Central memory CD8-positive, alpha-beta T cell (primary cell): ENCODE measurements at regions not wholly inside any gene's neighbourhood (a gene's known extent, or its start where the extent isn't known, plus 50 kb on each side); places are given as distances from the start of the nearest gene placed in this dataset.
"Not testable (repeated sequence)": the region's sequence is repeated elsewhere in the genome, so short reads cannot be mapped to it uniquely, and the experiment has no call there.

Experiments used
- ATAC-seq: fragments of 150-1000 bp; cut with Tn5 transposase; replicated peaks from 2 replicates; pipeline ENCODE4 v1.10.0; 2022; ENCODE audit warnings: mild to moderate bottlenecking, moderate FRiP score, moderate number of reproducible peaks; ENCODE audit not compliant: poor library complexity, severe bottlenecking; ENCODE audit errors: extremely low read depth
- DNase-seq, 2 donors: peaks; one replicate each; pipeline ENCODE4 v3.0.0; 2021; ENCODE audit warnings: low spot score in 2 of 2
- H3K27ac Mint-ChIP-seq: one replicate; pipeline ENCODE4 v1.8.0; 2022; ENCODE audit warnings: low read depth, mild to moderate bottlenecking, moderate library complexity, mixed read lengths
- H3K27me3 Mint-ChIP-seq: one replicate; pipeline ENCODE4 v1.8.0; 2022; ENCODE audit warnings: mixed read lengths
- H3K36me3 Mint-ChIP-seq: one replicate; pipeline ENCODE4 v1.8.0; 2022; ENCODE audit warnings: mild to moderate bottlenecking, moderate library complexity, mixed read lengths; ENCODE audit not compliant: insufficient read depth
- H3K4me1 Mint-ChIP-seq: one replicate; pipeline ENCODE4 v1.8.0; 2022; ENCODE audit warnings: mixed read lengths
- H3K4me3 Mint-ChIP-seq: one replicate; pipeline ENCODE4 v1.8.0; 2022; ENCODE audit warnings: mild to moderate bottlenecking, moderate library complexity, mixed read lengths
- H3K9me3 Mint-ChIP-seq: one replicate; pipeline ENCODE4 v1.8.0; 2022; ENCODE audit warnings: mixed read lengths

DNA sequence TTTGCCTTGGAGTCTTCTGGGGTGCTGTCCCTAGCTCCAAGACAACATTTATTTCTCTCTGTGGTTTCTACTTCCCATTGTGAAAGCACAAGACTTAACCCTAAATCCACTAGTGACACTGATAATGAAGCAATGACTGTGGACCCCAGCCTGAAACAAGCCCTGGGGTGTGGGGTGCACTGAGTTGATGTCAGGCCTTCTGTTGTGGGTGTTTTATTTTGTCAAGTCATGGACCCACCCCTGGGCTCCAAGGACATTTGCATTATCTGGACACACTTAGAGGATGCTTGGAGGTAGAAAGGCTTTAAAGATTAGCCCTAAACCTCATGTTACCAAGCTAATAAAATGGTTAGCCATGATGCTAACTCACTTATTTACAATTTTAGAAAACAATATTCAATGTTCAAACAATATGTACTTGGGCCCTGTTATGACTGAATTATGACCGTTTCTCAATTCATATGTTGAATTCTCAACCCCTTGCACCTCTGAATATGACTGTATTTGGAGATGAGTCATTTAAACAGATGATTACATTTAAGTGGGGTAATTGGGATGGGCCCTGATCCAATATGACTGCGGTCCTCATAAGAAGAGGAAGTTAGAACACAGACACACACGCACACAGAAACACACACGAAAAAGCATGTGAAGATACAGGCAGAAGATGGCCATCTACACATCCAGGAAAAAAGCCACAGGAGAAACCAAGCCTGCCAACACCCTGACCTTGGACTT is 137.2 kb upstream of the IGFBP3 start:
- DNase-seq: no peak
- no peaks in the 10 kb centered on the region for H3K36me3 Mint-ChIP-seq
- H3K27ac Mint-ChIP-seq: no peak overlapping the region
- no peaks in the 10 kb centered on the region for H3K27me3 Mint-ChIP-seq
- no peaks in the 10 kb centered on the region for H3K4me1 Mint-ChIP-seq
- ATAC-seq: no peak
- H3K9me3 Mint-ChIP-seq: peaks cover 6% of the 10 kb centered on the region
- H3K4me3 Mint-ChIP-seq: no peak overlapping the region

GRCh38 chr7:46054915-46055314 is 133.8 kb upstream of the IGFBP3 start:
- H3K4me1 Mint-ChIP-seq: no peaks in the 10 kb centered on the region

DNA sequence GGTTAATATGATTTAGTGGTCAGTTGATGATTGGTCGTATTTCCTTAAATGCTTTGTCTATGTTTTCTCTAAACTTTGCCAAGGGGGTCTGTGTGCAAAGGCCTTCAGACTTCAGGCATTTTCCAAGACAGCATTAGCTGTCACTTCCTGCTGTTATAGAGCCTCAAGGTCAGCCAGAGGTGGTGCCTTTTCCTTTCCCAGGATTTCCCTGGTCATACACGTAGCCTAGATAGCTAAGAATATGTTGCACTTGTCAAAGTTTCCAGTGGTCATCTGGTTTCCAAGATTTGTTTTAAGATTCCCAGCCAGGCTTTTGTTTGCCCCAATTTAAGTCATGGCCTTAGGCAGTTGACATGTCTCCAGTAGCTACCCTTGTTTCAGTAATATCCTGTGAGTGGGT is 133.2 kb upstream of the IGFBP3 start:
- Mint-ChIP-seq H3K27me3 (no peaks in the 10 kb centered on the region), H3K4me3 (no peak overlapping the region), H3K9me3 (peaks cover 5% of the 10 kb centered on the region), H3K4me1 (no peaks in the 10 kb centered on the region), H3K36me3 (no peaks in the 10 kb centered on the region), H3K27ac (no peak overlapping the region)
- ATAC-seq (no peak), DNase-seq (no peak)

More at GRCh38 chr7:46054915-46055314, 133.8 kb upstream of the IGFBP3 start:
- no peak for ATAC-seq
- no peaks in the 10 kb centered on the region for H3K36me3 Mint-ChIP-seq
- H3K27ac Mint-ChIP-seq: no peak overlapping the region
- H3K27me3 Mint-ChIP-seq: no peaks in the 10 kb centered on the region
- no peak for DNase-seq
- H3K4me3 Mint-ChIP-seq: no peak overlapping the region
- peaks cover 6% of the 10 kb centered on the region for H3K9me3 Mint-ChIP-seq

DNA sequence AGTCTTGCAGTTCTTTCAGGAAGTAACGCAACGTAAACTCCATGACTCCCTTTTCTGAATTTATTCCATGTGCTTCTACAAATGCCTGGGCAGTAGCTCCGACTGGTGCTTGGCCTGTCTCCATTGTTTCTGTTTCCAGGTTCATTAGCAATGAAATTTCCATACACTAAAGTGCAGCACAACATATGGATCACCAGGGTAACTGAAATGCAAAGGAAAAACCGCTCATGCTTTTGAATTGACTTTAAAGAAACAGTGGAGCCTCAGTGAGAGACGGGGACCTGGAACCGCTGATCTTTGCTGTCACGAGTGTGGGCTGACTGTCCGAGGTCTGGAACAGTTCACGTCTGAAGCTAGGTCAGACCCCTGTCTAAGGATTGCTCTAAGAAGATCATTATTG is 126.5 kb upstream of the IGFBP3 start:
- DNase-seq (no peak), ATAC-seq (no peak)
- no peaks in the 10 kb centered on the region for H3K36me3 Mint-ChIP-seq
- no peak overlapping the region for H3K4me3 Mint-ChIP-seq
- no peak overlapping the region for H3K27ac Mint-ChIP-seq
- H3K27me3 Mint-ChIP-seq: no peaks in the 10 kb centered on the region
- H3K4me1 Mint-ChIP-seq: no peaks in the 10 kb centered on the region
- H3K9me3 Mint-ChIP-seq: no peaks in the 10 kb centered on the region

- not testable (repeated sequence) for ATAC-seq, H3K4me3 Mint-ChIP-seq, H3K4me1 Mint-ChIP-seq, H3K36me3 Mint-ChIP-seq, H3K9me3 Mint-ChIP-seq, H3K27ac Mint-ChIP-seq, DNase-seq, H3K27me3 Mint-ChIP-seq
Measured at GRCh38 chr7:46043338-46043737, 122.3 kb upstream of the IGFBP3 start.

- H3K9me3 Mint-ChIP-seq, DNase-seq, H3K27ac Mint-ChIP-seq, H3K27me3 Mint-ChIP-seq, H3K36me3 Mint-ChIP-seq, H3K4me1 Mint-ChIP-seq, ATAC-seq, H3K4me3 Mint-ChIP-seq: not testable (repeated sequence)
Measured at GRCh38 chr7:46039813-46040212, 118.7 kb upstream of the IGFBP3 start.

DNA sequence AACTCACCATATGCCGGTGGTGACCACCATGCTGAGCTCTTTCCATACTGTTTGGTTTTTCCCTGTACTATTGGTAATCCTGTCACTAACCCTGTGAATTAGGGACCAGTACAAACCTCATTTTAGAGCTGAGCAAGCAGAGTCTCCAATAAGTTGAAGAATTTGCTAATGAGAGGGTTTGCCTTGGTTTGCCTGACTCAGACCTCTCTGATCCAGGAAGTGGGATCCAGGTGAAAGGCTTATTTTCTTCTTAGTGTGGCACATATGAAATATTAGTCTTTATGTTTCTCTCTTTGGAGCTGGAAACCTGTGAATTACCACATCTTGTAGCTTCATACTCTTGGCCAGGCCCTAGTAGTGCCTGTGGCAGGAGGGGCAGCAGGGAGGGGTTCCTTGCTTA is 114.1 kb upstream of the IGFBP3 start:
- Mint-ChIP-seq H3K27ac (no peak overlapping the region), H3K36me3 (no peaks in the 10 kb centered on the region), H3K4me1 (no peaks in the 10 kb centered on the region), H3K27me3 (no peaks in the 10 kb centered on the region), H3K4me3 (no peak overlapping the region), H3K9me3 (no peaks in the 10 kb centered on the region)
- DNase-seq: no peak
- no peak for ATAC-seq

GRCh38 chr7:46034056-46034768 is 113.1 kb upstream of the IGFBP3 start:
- Mint-ChIP-seq H3K27ac (no peak overlapping the region), H3K4me3 (no peak overlapping the region), H3K9me3 (no peaks in the 10 kb centered on the region), H3K4me1 (no peaks in the 10 kb centered on the region), H3K27me3 (no peaks in the 10 kb centered on the region), H3K36me3 (no peaks in the 10 kb centered on the region)
- DNase-seq (no peak), ATAC-seq (no peak)

DNA sequence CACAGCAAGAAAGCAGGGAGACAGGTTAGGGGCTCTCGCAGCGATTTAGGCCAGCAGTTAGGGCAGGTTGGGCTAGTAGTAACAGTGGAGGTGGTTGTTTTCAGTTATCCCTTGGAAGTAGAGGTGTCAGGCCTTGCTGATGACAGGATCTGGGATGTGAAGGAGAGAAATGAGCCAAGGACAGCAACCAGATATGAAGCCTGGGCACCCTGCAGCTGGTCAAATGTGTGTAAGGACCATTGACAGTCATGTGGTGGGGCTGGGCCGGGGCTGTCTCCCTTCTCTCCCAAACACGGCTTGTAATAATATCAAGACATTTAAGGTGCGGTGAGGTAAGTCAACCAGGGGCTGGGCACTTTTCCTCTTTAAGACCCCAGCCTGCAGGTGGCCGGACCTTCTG is 112.5 kb upstream of the IGFBP3 start:
- no peaks in the 10 kb centered on the region for H3K4me1 Mint-ChIP-seq
- no peaks in the 10 kb centered on the region for H3K9me3 Mint-ChIP-seq
- ATAC-seq (no peak), DNase-seq (no peak)
- no peak overlapping the region for H3K4me3 Mint-ChIP-seq
- H3K27ac Mint-ChIP-seq: no peak overlapping the region
- no peaks in the 10 kb centered on the region for H3K27me3 Mint-ChIP-seq
- no peaks in the 10 kb centered on the region for H3K36me3 Mint-ChIP-seq

- H3K36me3 Mint-ChIP-seq: no peaks in the 10 kb centered on the region
- H3K4me1 Mint-ChIP-seq: no peaks in the 10 kb centered on the region
- no peak for DNase-seq
Measured at GRCh38 chr7:46032942-46033341, 111.9 kb upstream of the IGFBP3 start.

DNA sequence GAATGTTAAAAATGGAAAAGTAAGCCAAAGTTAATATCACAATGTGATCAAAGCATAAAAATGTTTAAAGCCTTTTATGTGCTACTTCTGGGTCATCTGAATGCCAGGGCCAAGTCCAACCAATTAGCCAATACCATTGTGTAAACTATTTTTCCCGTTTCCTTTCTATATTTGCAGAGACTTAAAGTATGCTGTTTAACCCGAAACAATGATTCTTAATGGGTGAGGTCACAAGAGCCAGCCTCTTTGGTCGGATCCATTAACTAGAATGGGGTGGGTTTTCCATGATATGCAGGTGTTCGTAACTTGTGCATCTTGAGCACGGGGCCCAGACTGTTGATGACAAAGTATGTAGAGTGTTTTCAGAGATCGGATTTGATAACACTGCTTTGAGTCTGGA is 111.3 kb upstream of the IGFBP3 start:
- no peak overlapping the region for H3K4me3 Mint-ChIP-seq
- ATAC-seq (no peak), DNase-seq (no peak)
- H3K4me1 Mint-ChIP-seq: no peaks in the 10 kb centered on the region
- H3K9me3 Mint-ChIP-seq: no peaks in the 10 kb centered on the region
- no peaks in the 10 kb centered on the region for H3K36me3 Mint-ChIP-seq
- no peaks in the 10 kb centered on the region for H3K27me3 Mint-ChIP-seq
- H3K27ac Mint-ChIP-seq: no peak overlapping the region

More at GRCh38 chr7:46032942-46033341, 111.9 kb upstream of the IGFBP3 start:
- no peaks in the 10 kb centered on the region for H3K27me3 Mint-ChIP-seq
- no peaks in the 10 kb centered on the region for H3K9me3 Mint-ChIP-seq
- H3K27ac Mint-ChIP-seq: no peak overlapping the region
- no peak for ATAC-seq
- H3K4me3 Mint-ChIP-seq: no peak overlapping the region

DNA sequence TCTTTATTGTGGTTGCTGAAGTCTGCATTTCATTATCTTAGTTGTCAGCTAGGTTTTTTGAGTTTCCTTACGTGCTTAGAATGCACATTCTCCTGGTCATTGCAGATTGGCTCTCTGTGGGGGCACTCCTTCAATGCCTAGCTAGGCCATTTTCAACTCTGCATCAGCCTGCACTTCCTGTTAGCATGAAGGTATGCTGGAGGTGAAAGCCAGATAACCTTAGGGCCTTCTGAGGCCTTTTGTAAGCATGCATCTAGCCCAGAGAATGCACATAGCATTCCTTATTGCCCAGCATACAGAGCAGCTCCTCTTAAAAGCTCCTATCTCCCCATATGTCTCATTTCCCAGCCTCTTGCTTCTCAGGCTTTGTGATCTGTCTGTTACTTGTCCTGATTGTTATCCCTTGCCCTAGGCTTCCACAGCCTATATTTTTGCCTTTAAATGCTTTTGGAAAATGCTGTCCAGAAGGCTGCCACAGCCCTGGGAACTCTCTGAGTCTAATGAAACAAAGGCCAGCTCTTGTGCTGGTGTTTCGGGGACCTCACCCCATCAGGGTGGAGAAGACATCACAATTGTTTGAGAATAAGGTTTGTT is 108.1 kb upstream of the IGFBP3 start:
- H3K27me3 Mint-ChIP-seq: no peaks in the 10 kb centered on the region
- H3K9me3 Mint-ChIP-seq: no peaks in the 10 kb centered on the region
- DNase-seq (no peak), ATAC-seq (no peak)
- H3K27ac Mint-ChIP-seq: no peak overlapping the region
- no peaks in the 10 kb centered on the region for H3K36me3 Mint-ChIP-seq
- H3K4me3 Mint-ChIP-seq: no peak overlapping the region
- no peaks in the 10 kb centered on the region for H3K4me1 Mint-ChIP-seq

DNA sequence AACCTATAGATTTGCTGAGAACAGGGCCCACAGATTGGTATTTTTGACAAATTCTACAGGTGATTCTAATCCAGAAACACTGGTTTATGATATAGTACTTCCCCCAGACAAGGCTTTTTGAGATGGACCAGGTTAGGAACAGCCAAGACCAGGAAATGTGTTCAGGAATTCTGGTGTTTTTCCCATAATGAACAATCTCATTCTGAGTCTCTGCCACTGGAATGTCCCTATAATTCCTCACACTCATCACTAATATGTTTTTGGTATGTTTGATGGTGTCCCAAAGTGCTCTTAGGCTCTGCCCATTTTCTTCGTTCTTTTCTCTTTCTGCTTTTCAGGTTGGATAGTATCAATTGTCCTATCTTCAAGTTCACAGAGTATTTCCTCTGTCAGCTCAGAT is 107.2 kb upstream of the IGFBP3 start:
- Mint-ChIP-seq H3K27ac (no peak overlapping the region), H3K4me3 (no peak overlapping the region), H3K36me3 (no peaks in the 10 kb centered on the region), H3K27me3 (no peaks in the 10 kb centered on the region), H3K9me3 (no peaks in the 10 kb centered on the region), H3K4me1 (no peaks in the 10 kb centered on the region)
- DNase-seq (no peak), ATAC-seq (no peak)
